ENCODE measurements at regions not wholly inside any gene's neighbourhood (a gene's known extent, or its start where the extent isn't known, plus 50 kb on each side); places are given as distances from the start of the nearest gene placed in this dataset.
"Not testable (repeated sequence)": the region's sequence is repeated elsewhere in the genome, so short reads cannot be mapped to it uniquely, and the experiment has no call there.

GRCh38 chr21:35980821-35981220 is 79.5 kb downstream of the SETD4 start:
- ChIA-PET CTCF (interaction anchor here (0.5 kb wide), 1 partner anchor 833 kb away, joined by 5 read pairs; no protein-coding TSS in a partner anchor), POLR2A (no interaction called here)
- TF ChIP-seq ZNF518A (tag by site-specific recombination; conservative IDR thresholded peaks at IDR 0.05; ENCODE audit: low read depth) (no peak), SETDB1 (IDR thresholded peaks at IDR 0.05; ENCODE audit: insufficient read length, low read length) (no peak), ZNF449 (tag by site-specific recombination; IDR thresholded peaks at IDR 0.05) (no peak), ZNF548 (tag by site-specific recombination; IDR thresholded peaks at IDR 0.05) (no peak), GLI2 (tag by site-specific recombination; IDR thresholded peaks at IDR 0.05; ENCODE audit: borderline replicate concordance, low read depth) (no peak), ZNF76 (tag by site-specific recombination; IDR thresholded peaks at IDR 0.05; ENCODE audit: borderline replicate concordance, low read depth) (no peak), ZBTB49 (tag by site-specific recombination; IDR thresholded peaks at IDR 0.05; ENCODE audit: low read depth) (no peak), ZNF148 (tag by site-specific recombination; IDR thresholded peaks at IDR 0.05; ENCODE audit: borderline replicate concordance) (no peak)

GRCh38 chr21:35977860-35978259 is 82.5 kb downstream of the SETD4 start:
- CTCF ChIA-PET, POLR2A ChIA-PET: not testable (repeated sequence)

More at GRCh38 chr21:35980821-35981220, 79.5 kb downstream of the SETD4 start:
- Histone ChIP-seq H3K27ac (ENCODE audit: extremely low read depth, low read depth, low read length) (no peak overlapping the region), H3K4me1 (ENCODE audit: control insufficient read depth, insufficient read depth, low read length) (no peaks in the 10 kb centered on the region), H3K4me3 (ENCODE audit: low read depth, low read length) (no peak overlapping the region), H3K9me3 (ENCODE audit: control insufficient read depth, insufficient read depth, low read depth, low read length) (no peaks in the 10 kb centered on the region), H3K36me3 (ENCODE audit: control insufficient read depth in 2 of 2, insufficient read depth in 1 of 2, low read length in 2 of 2) (no peaks in the 10 kb centered on the region)

GRCh38 chr21:35976929-35977328 is 83.4 kb downstream of the SETD4 start:
- H3K27ac ChIP-seq (ENCODE audit: extremely low read depth, low read depth, low read length): no peak overlapping the region
- H3K9me3 ChIP-seq (ENCODE audit: control insufficient read depth, insufficient read depth, low read depth, low read length): no peaks in the 10 kb centered on the region
- H3K36me3 ChIP-seq (ENCODE audit: control insufficient read depth in 2 of 2, insufficient read depth in 1 of 2, low read length in 2 of 2): no peaks in the 10 kb centered on the region
- H3K4me1 ChIP-seq (ENCODE audit: control insufficient read depth, insufficient read depth, low read length): no peaks in the 10 kb centered on the region
- ChIA-PET CTCF (interaction anchor here (0.7 kb wide), 1 partner anchor 15 kb away, joined by 3 read pairs; no protein-coding TSS in a partner anchor), POLR2A (no interaction called here)
- H3K4me3 ChIP-seq (ENCODE audit: low read depth, low read length): no peak overlapping the region
- TF ChIP-seq PRDM1 (tag by site-specific recombination; IDR thresholded peaks at IDR 0.05): no peak

More at GRCh38 chr21:35977860-35978259, 82.5 kb downstream of the SETD4 start:
- H3K9me3 ChIP-seq (ENCODE audit: control insufficient read depth, insufficient read depth, low read depth, low read length); H3K27ac ChIP-seq (ENCODE audit: extremely low read depth, low read depth, low read length); H3K4me3 ChIP-seq (ENCODE audit: low read depth, low read length); H3K36me3 ChIP-seq (ENCODE audit: control insufficient read depth in 2 of 2, insufficient read depth in 1 of 2, low read length in 2 of 2); H3K4me1 ChIP-seq (ENCODE audit: control insufficient read depth, insufficient read depth, low read length): not testable (repeated sequence)

Data from HEK293 (cell line).